ENCODE measurements at regions not wholly inside any gene's neighbourhood (a gene's known extent, or its start where the extent isn't known, plus 50 kb on each side); places are given as distances from the start of the nearest gene placed in this dataset.

GRCh38 chr2:19711470-19712372, 190.1 kb downstream of the TTC32 start:
- intact Hi-C loops (cut with micrococcal nuclease; ENCODE audit: unreplicated experiment) = no loop called here

GRCh38 chr2:19710230-19710629, 191.6 kb downstream of the TTC32 start:
- Histone ChIP-seq H3K36me3 (ENCODE audit: control insufficient read depth, insufficient read depth, low read length) (no peaks in the 10 kb centered on the region), H3K27me3 (ENCODE audit: control insufficient read depth, insufficient read depth, low read length) (no peaks in the 10 kb centered on the region), H3K4me1 (ENCODE audit: control insufficient read depth, insufficient read depth, low read length) (no peaks in the 10 kb centered on the region), H3K4me3 (ENCODE audit: low read depth in 2 of 2, low read length in 2 of 2) (no peak overlapping the region), H3K27ac (ENCODE audit: low read length) (no peak overlapping the region), H3K9me3 (ENCODE audit: control insufficient read depth, insufficient read depth, low read depth, low read length) (no peaks in the 10 kb centered on the region)
- in situ Hi-C loops (cut with HindIII; ENCODE audit: low pct_unique_long_range_greater_than_20kb, low sequenced_read_pairs) = no loop called here
- POLR2A ChIA-PET = no interaction called here
- DNase-seq (ENCODE audit: low read depth, low spot score) (no peak), ATAC-seq (no peak)
- no TSS peak for BruUV-seq (replicated peaks)
- intact Hi-C loops (cut with micrococcal nuclease; ENCODE audit: unreplicated experiment) = no loop called here
- CTCF ChIA-PET = interaction anchor here (0.7 kb wide), 1 partner anchor 156 kb away, joined by 4 read pairs; no protein-coding TSS in a partner anchor
- TF ChIP-seq CTCF (IDR thresholded peaks at IDR 0.05) = no peak
- no peak for TF ChIP-seq TCF7L2 (IDR thresholded peaks at IDR 0.05; ENCODE audit: low read depth, low read length)
- TF ChIP-seq POLR2AphosphoS5 (IDR thresholded peaks at IDR 0.05; ENCODE audit: low read depth, low read length) = no peak
- no peak for TF ChIP-seq REST (IDR thresholded peaks at IDR 0.05; ENCODE audit: insufficient read depth in 1 of 2, low read depth in 2 of 2, low read length in 1 of 2)
- TF ChIP-seq SIN3A (IDR thresholded peaks at IDR 0.05; ENCODE audit: borderline replicate concordance, insufficient read depth, low read depth, low read length) = no peak

More at GRCh38 chr2:19711470-19712372, 190.1 kb downstream of the TTC32 start:
- POLR2A ChIA-PET = no interaction called here
- DNase-seq (ENCODE audit: low read depth, low spot score) (peak; percentile 13), ATAC-seq (peak; percentile 42)
- in situ Hi-C loops (cut with HindIII; ENCODE audit: low pct_unique_long_range_greater_than_20kb, low sequenced_read_pairs) = no loop called here
- Histone ChIP-seq H3K36me3 (ENCODE audit: control insufficient read depth, insufficient read depth, low read length) (no peaks in the 10 kb centered on the region), H3K4me3 (ENCODE audit: low read depth in 2 of 2, low read length in 2 of 2) (no peak overlapping the region), H3K9me3 (ENCODE audit: control insufficient read depth, insufficient read depth, low read depth, low read length) (no peaks in the 10 kb centered on the region), H3K27ac (ENCODE audit: low read length) (no peak overlapping the region), H3K4me1 (ENCODE audit: control insufficient read depth, insufficient read depth, low read length) (no peaks in the 10 kb centered on the region), H3K27me3 (ENCODE audit: control insufficient read depth, insufficient read depth, low read length) (no peaks in the 10 kb centered on the region)
- BruUV-seq (replicated peaks) = no TSS peak
- CTCF ChIA-PET = no interaction called here
- TF ChIP-seq POLR2AphosphoS5 (IDR thresholded peaks at IDR 0.05; ENCODE audit: low read depth, low read length) (no peak), TCF7L2 (IDR thresholded peaks at IDR 0.05; ENCODE audit: low read depth, low read length) (no peak), REST (IDR thresholded peaks at IDR 0.05; ENCODE audit: insufficient read depth in 1 of 2, low read depth in 2 of 2, low read length in 1 of 2) (no peak), CTCF (IDR thresholded peaks at IDR 0.05) (no peak), SIN3A (IDR thresholded peaks at IDR 0.05; ENCODE audit: borderline replicate concordance, insufficient read depth, low read depth, low read length) (no peak)
